HEK293 (cell line): ENCODE measurements at regions not wholly inside any gene's neighbourhood (a gene's known extent, or its start where the extent isn't known, plus 50 kb on each side); places are given as distances from the start of the nearest gene placed in this dataset.

Experiments
- CTCF ChIP-seq: fragments of 450-650 bp; formaldehyde crosslinking; IDR thresholded peaks from 2 replicates; pipeline ENCODE4 v1.5.1; 2016; ENCODE audit warnings: missing biosample characterization, missing genetic modification characterization
- HOXC10 ChIP-seq: sonication (generic); formaldehyde crosslinking; IDR thresholded peaks from 2 replicates; pipeline ENCODE4 v1.8.1; 2023; ENCODE audit warnings: mild to moderate bottlenecking, missing genetic modification reagents
- IKZF3 ChIP-seq: fragments of 450-650 bp; IDR thresholded peaks from 2 replicates; pipeline ENCODE4 v1.5.0; 2018; ENCODE audit warnings: missing biosample characterization, mild to moderate bottlenecking, missing genetic modification characterization, moderate library complexity
- ZBTB11 ChIP-seq: fragments of 450-650 bp; formaldehyde crosslinking; conservative IDR thresholded peaks from 2 replicates; pipeline ENCODE4 v1.5.1; 2016; ENCODE audit warnings: low read depth, missing biosample characterization, missing genetic modification characterization
- ZNF174 ChIP-seq: fragments of 450-650 bp; formaldehyde crosslinking; IDR thresholded peaks from 2 replicates; pipeline ENCODE4 v1.5.0; 2017; ENCODE audit warnings: missing biosample characterization, mild to moderate bottlenecking, missing genetic modification characterization
- ZNF221 ChIP-seq: fragments of 450-650 bp; formaldehyde crosslinking; IDR thresholded peaks from 2 replicates; pipeline ENCODE4 v1.5.1; 2017; ENCODE audit warnings: missing biosample characterization, missing genetic modification characterization, borderline replicate concordance
- ZNF274 ChIP-seq, 2 experiments: fragments of 200-500 bp in 1 of 2; fragments of 450-650 bp in 1 of 2; sonication (Bioruptor generic) in 1 of 2; formaldehyde crosslinking in 1 of 2; IDR thresholded peaks; 2 replicates each; pipeline versions ENCODE4 v1.5.1 to v1.6.1; 2014 to 2016; ENCODE audit warnings: borderline replicate concordance in 1 of 2, inconsistent platforms in 1 of 2, low read length in 1 of 2, missing biosample characterization in 1 of 2, missing genetic modification characterization in 1 of 2
- ZNF549 ChIP-seq: fragments of 450-650 bp; IDR thresholded peaks from 2 replicates; pipeline ENCODE4 v1.5.1; 2018; ENCODE audit warnings: missing biosample characterization, missing genetic modification characterization, mild to moderate bottlenecking, inconsistent platforms, moderate library complexity
- ZNF561 ChIP-seq: fragments of 450-650 bp; IDR thresholded peaks from 2 replicates; pipeline ENCODE4 v1.5.1; 2018; ENCODE audit warnings: missing biosample characterization, missing genetic modification characterization, borderline replicate concordance
- ZNF629 ChIP-seq: fragments of 450-650 bp; formaldehyde crosslinking; IDR thresholded peaks from 2 replicates; pipeline ENCODE4 v1.5.1; 2017; ENCODE audit warnings: missing biosample characterization, missing genetic modification characterization
- ZNF776 ChIP-seq: fragments of 450-650 bp; formaldehyde crosslinking; IDR thresholded peaks from 2 replicates; pipeline ENCODE4 v1.5.0; 2017; ENCODE audit warnings: missing biosample characterization, missing genetic modification characterization, borderline replicate concordance
- ZNF830 ChIP-seq: fragments of 450-650 bp; IDR thresholded peaks from 2 replicates; pipeline ENCODE4 v1.5.0; 2018; ENCODE audit warnings: missing biosample characterization, missing genetic modification characterization, low read depth, mild to moderate bottlenecking, moderate library complexity
- TF ChIP-seq, protein P1 (sequence below): fragments of 450-650 bp; formaldehyde crosslinking; IDR thresholded peaks from 2 replicates; pipeline ENCODE4 v1.5.1; 2017; ENCODE audit warnings: missing biosample characterization, missing genetic modification characterization

GRCh38 chr3:147538034-147538433 lies 128.9 kb downstream of the ZIC1 start:
- no peak for TF ChIP-seq ZNF174
- TF ChIP-seq CTCF: no peak
- no peak for TF ChIP-seq ZNF274 (IDR thresholded peaks at IDR 0.05; ENCODE audit: low read length)
- TF ChIP-seq ZNF274 (tag by site-specific recombination; IDR thresholded peaks at IDR 0.05; ENCODE audit: borderline replicate concordance): no peak
- TF ChIP-seq ZNF776 (tag by site-specific recombination): no peak
- no peak for TF ChIP-seq ZNF830
- TF ChIP-seq ZNF549: no peak
- no peak for TF ChIP-seq HOXC10
- no peak for TF ChIP-seq ZBTB11 (tag by site-specific recombination)
- no peak for TF ChIP-seq ZNF629
- TF ChIP-seq ZNF221 (tag by site-specific recombination): no peak
- TF ChIP-seq, protein P1, sequence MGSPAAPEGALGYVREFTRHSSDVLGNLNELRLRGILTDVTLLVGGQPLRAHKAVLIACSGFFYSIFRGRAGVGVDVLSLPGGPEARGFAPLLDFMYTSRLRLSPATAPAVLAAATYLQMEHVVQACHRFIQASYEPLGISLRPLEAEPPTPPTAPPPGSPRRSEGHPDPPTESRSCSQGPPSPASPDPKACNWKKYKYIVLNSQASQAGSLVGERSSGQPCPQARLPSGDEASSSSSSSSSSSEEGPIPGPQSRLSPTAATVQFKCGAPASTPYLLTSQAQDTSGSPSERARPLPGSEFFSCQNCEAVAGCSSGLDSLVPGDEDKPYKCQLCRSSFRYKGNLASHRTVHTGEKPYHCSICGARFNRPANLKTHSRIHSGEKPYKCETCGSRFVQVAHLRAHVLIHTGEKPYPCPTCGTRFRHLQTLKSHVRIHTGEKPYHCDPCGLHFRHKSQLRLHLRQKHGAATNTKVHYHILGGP (tag by site-specific recombination): no peak
- TF ChIP-seq ZNF561 (tag by site-specific recombination): no peak
- TF ChIP-seq IKZF3: no peak
